ENCODE measurements at regions not wholly inside any gene's neighbourhood (a gene's known extent, or its start where the extent isn't known, plus 50 kb on each side); places are given as distances from the start of the nearest gene placed in this dataset.

DNA sequence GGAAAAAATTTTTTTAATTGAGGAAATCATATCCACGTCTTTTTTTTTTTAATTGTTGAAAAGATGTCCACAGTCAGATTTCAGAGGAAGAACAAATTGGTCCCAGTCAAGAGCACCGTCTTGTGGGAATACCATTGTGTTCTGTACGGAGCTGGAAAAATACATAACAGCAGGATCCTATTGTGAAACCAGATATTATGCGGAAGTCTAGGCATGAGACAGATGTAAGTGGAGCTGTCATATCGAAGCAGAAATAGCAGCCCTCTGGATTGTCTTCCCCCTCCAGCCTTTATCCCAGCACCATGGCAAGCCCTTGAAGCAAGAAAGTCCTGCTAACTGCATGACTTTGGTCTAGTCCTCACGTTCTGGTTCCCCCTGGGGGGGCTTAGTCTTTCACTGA lies 391.6 kb upstream of the ASIC2 start:
- H3K4me3 ChIP-seq (replicated peaks in 1 of 3; ENCODE audit: insufficient read depth in 1 of 3, low read depth in 1 of 3, low read length in 3 of 3): no peak overlapping the region
- DNase-seq (ENCODE audit: low read depth, low spot score): no peak
- no peak overlapping the region for H2AFZ ChIP-seq (ENCODE audit: low read depth, low read length)
- H3K9ac ChIP-seq (replicated peaks; ENCODE audit: extremely low read depth, insufficient read depth, low read length): no peak overlapping the region
- dilution Hi-C loops (cut with MboI; ENCODE audit: extremely low pct_ligation_motif_present, low sequenced_read_pairs): no loop called here
- ChIA-PET POLR2A (no interaction called here), CTCF (no interaction called here)
- no peaks in the 10 kb centered on the region for H3K79me2 ChIP-seq (ENCODE audit: control insufficient read depth, insufficient read depth, low read length)
- no peaks in the 10 kb centered on the region for H3K36me3 ChIP-seq (ENCODE audit: control insufficient read depth in 2 of 2, extremely low read depth in 1 of 2, insufficient read depth in 2 of 2, low read length in 2 of 2)
- no peaks in the 10 kb centered on the region for H3K4me1 ChIP-seq (ENCODE audit: control insufficient read depth, extremely low read depth, insufficient read depth, low read length)
- no peak overlapping the region for H3K4me2 ChIP-seq (ENCODE audit: insufficient read depth, low read length)
- no peaks in the 10 kb centered on the region for H3K27me3 ChIP-seq (ENCODE audit: control insufficient read depth in 2 of 2, insufficient read depth in 2 of 2, low read length in 2 of 2)
- FAIRE-seq: no peak
- H3K9me3 ChIP-seq (replicated peaks; ENCODE audit: control insufficient read depth, insufficient read depth, low read length): no peaks in the 10 kb centered on the region
- no peak for TF ChIP-seq POLR2AphosphoS5 (IDR thresholded peaks at IDR 0.05; ENCODE audit: insufficient read depth, low read depth, low read length)
- H3K9me1 ChIP-seq (replicated peaks; ENCODE audit: control insufficient read depth, extremely low read depth, insufficient read depth, low read length): no peaks in the 10 kb centered on the region
- no peak overlapping the region for H3K27ac ChIP-seq (ENCODE audit: insufficient read depth, low read depth, low read length)
- no TSS peak for BruUV-seq (replicated peaks)
- intact Hi-C loops (cut with micrococcal nuclease): no loop called here
- H4K20me1 ChIP-seq (replicated peaks; ENCODE audit: control insufficient read depth, extremely low read depth, insufficient read depth, low read length): no peaks in the 10 kb centered on the region

DNA sequence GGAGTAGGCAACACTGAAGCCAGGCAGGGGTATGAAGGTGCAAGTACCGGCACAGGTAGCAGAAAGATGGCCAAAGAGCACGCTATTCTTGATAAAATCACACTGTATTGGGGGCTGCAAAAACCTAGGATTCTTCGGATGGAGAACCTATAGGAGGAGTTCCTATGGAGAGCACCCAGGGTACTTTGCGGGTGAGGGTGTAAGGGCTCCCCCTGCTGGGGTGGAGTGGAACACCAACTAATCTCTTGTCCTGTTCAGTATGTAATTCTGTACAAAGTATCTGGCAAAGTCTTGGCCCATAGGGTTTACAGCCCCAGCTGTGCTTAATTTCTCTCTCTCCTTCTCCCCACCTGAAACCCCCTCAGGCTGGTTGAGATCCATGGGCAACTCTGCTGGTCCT lies 393.1 kb upstream of the ASIC2 start:
- Histone ChIP-seq H3K36me3 (ENCODE audit: control insufficient read depth in 2 of 2, extremely low read depth in 1 of 2, insufficient read depth in 2 of 2, low read length in 2 of 2) (no peaks in the 10 kb centered on the region), H2AFZ (ENCODE audit: low read depth, low read length) (no peak overlapping the region), H3K79me2 (ENCODE audit: control insufficient read depth, insufficient read depth, low read length) (no peaks in the 10 kb centered on the region), H3K9me3 (replicated peaks; ENCODE audit: control insufficient read depth, insufficient read depth, low read length) (no peaks in the 10 kb centered on the region), H3K4me3 (replicated peaks in 1 of 3; ENCODE audit: insufficient read depth in 1 of 3, low read depth in 1 of 3, low read length in 3 of 3) (no peak overlapping the region), H3K4me1 (ENCODE audit: control insufficient read depth, extremely low read depth, insufficient read depth, low read length) (no peaks in the 10 kb centered on the region), H3K9ac (replicated peaks; ENCODE audit: extremely low read depth, insufficient read depth, low read length) (no peak overlapping the region), H4K20me1 (replicated peaks; ENCODE audit: control insufficient read depth, extremely low read depth, insufficient read depth, low read length) (no peaks in the 10 kb centered on the region), H3K27me3 (ENCODE audit: control insufficient read depth in 2 of 2, insufficient read depth in 2 of 2, low read length in 2 of 2) (no peaks in the 10 kb centered on the region), H3K9me1 (replicated peaks; ENCODE audit: control insufficient read depth, extremely low read depth, insufficient read depth, low read length) (no peaks in the 10 kb centered on the region), H3K4me2 (ENCODE audit: insufficient read depth, low read length) (no peak overlapping the region), H3K27ac (ENCODE audit: insufficient read depth, low read depth, low read length) (no peak overlapping the region)
- intact Hi-C loops (cut with micrococcal nuclease): no loop called here
- TF ChIP-seq, protein P1, sequence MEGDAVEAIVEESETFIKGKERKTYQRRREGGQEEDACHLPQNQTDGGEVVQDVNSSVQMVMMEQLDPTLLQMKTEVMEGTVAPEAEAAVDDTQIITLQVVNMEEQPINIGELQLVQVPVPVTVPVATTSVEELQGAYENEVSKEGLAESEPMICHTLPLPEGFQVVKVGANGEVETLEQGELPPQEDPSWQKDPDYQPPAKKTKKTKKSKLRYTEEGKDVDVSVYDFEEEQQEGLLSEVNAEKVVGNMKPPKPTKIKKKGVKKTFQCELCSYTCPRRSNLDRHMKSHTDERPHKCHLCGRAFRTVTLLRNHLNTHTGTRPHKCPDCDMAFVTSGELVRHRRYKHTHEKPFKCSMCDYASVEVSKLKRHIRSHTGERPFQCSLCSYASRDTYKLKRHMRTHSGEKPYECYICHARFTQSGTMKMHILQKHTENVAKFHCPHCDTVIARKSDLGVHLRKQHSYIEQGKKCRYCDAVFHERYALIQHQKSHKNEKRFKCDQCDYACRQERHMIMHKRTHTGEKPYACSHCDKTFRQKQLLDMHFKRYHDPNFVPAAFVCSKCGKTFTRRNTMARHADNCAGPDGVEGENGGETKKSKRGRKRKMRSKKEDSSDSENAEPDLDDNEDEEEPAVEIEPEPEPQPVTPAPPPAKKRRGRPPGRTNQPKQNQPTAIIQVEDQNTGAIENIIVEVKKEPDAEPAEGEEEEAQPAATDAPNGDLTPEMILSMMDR (IDR thresholded peaks at IDR 0.05; ENCODE audit: extremely low read depth in 1 of 2, insufficient read depth in 1 of 2, low read depth in 1 of 2, low read length in 2 of 2): peak; percentile 26 to 41
- no peak for TF ChIP-seq EZH2 (IDR thresholded peaks at IDR 0.05; ENCODE audit: borderline replicate concordance, low read depth, low read length, severe bottlenecking)
- no peak for TF ChIP-seq JUN (IDR thresholded peaks at IDR 0.05; ENCODE audit: borderline replicate concordance, insufficient read depth, insufficient read length, low read depth)
- TF ChIP-seq POLR2AphosphoS5 (IDR thresholded peaks at IDR 0.05; ENCODE audit: insufficient read depth, low read depth, low read length): no peak
- TF ChIP-seq FOS (IDR thresholded peaks at IDR 0.05; ENCODE audit: borderline replicate concordance, insufficient read depth, low read length): no peak
- DNase-seq (ENCODE audit: low read depth, low spot score) (no peak), FAIRE-seq (no peak)
- no TSS peak for BruUV-seq (replicated peaks)
- ChIA-PET CTCF (interaction anchor here (1.2 kb wide), 1 partner anchor 11 kb away, joined by 3 read pairs; no protein-coding TSS in a partner anchor), POLR2A (no interaction called here)
- dilution Hi-C loops (cut with MboI; ENCODE audit: extremely low pct_ligation_motif_present, low sequenced_read_pairs): no loop called here

Data from endothelial cell of umbilical vein (primary cell).